B cell (primary cell): ENCODE measurements at regions not wholly inside any gene's neighbourhood (a gene's known extent, or its start where the extent isn't known, plus 50 kb on each side); places are given as distances from the start of the nearest gene placed in this dataset.

Experiments
- CTCF ChIP-seq: fragments of 200-600 bp; IDR thresholded peaks from one replicate; pipeline ENCODE4 v1.8.0; 2022; ENCODE audit warnings: antibody characterized with exemption, mild to moderate bottlenecking
- EZH2 ChIP-seq: IDR thresholded peaks from 2 replicates; pipeline ENCODE4 v1.6.1; 2012; ENCODE audit warnings: borderline replicate concordance, low read depth, mild to moderate bottlenecking, moderate library complexity, low read length; ENCODE audit not compliant: insufficient read depth, poor library complexity, severe bottlenecking

GRCh38 chr20:10922506-10922905 lies 248.7 kb upstream of the JAG1 start:
- TF ChIP-seq EZH2 (no peak), CTCF (no peak)
